Neural cell (in vitro differentiated cells): ENCODE measurements at regions not wholly inside any gene's neighbourhood (a gene's known extent, or its start where the extent isn't known, plus 50 kb on each side); places are given as distances from the start of the nearest gene placed in this dataset.

Experiments
- H2AFZ ChIP-seq: fragments of 200-600, 300-800 bp; sonication (generic), shearing (Covaris generic); 2 replicates; pipeline ENCODE4 v1.6.0; 2014; ENCODE audit warnings: low read depth, mild to moderate bottlenecking, antibody characterized with exemption, low read length, moderate library complexity
- H3F3A ChIP-seq: fragments of 200-600 bp; shearing (Covaris generic); 2 replicates; pipeline ENCODE4 v1.6.1; 2016; ENCODE audit warnings: mild to moderate bottlenecking, moderate library complexity, mixed read lengths, antibody characterized with exemption, low read length; ENCODE audit not compliant: insufficient read depth, poor library complexity, severe bottlenecking
- H3K27ac ChIP-seq: fragments of 200-600, 300-800 bp; sonication (generic), shearing (Covaris generic); 2 replicates; pipeline ENCODE4 v1.5.1; 2014; ENCODE audit warnings: mild to moderate bottlenecking, low read length, moderate library complexity
- H3K27me3 ChIP-seq: fragments of 300-800, 200-600 bp; sonication (generic), shearing (Covaris generic); 2 replicates; pipeline ENCODE4 v1.6.0; 2014; ENCODE audit warnings: mild to moderate bottlenecking, low read depth, low read length, moderate library complexity; ENCODE audit not compliant: insufficient read depth
- H3K36me3 ChIP-seq: fragments of 300-800, 200-600 bp; sonication (generic), shearing (Covaris generic); 2 replicates; pipeline ENCODE4 v1.5.1; 2014; ENCODE audit warnings: mild to moderate bottlenecking, antibody characterized with exemption, low read length, moderate library complexity; ENCODE audit not compliant: insufficient read depth
- H3K4me2 ChIP-seq: fragments of 300-800, 200-600 bp; sonication (generic), shearing (Covaris generic); 2 replicates; pipeline ENCODE4 v1.6.0; 2014; ENCODE audit warnings: mild to moderate bottlenecking, low read length
- H3K4me3 ChIP-seq: fragments of 300-800, 200-600 bp; sonication (generic), shearing (Covaris generic); 2 replicates; pipeline ENCODE4 v1.5.1; 2014; ENCODE audit warnings: mild to moderate bottlenecking, low read length, moderate library complexity
- H3K79me2 ChIP-seq: fragments of 200-600 bp; shearing (Covaris generic); replicated peaks from 2 replicates; pipeline ENCODE4 v1.6.0; 2014; ENCODE audit warnings: mild to moderate bottlenecking, low read length, moderate library complexity; ENCODE audit not compliant: insufficient read depth
- H3K9ac ChIP-seq: fragments of 300-800, 200-600 bp; sonication (generic), shearing (Covaris generic); 2 replicates; pipeline ENCODE4 v1.6.1; 2016; ENCODE audit warnings: mild to moderate bottlenecking, low read length, mixed read lengths
- H3K9me2 ChIP-seq: fragments of 200-600 bp; shearing (Covaris generic); 2 replicates; pipeline ENCODE4 v1.6.1; 2016; ENCODE audit warnings: mild to moderate bottlenecking, low read length, mixed read lengths; ENCODE audit not compliant: insufficient read depth
- H3K9me3 ChIP-seq: fragments of 200-600, 300-800 bp; sonication (generic), shearing (Covaris generic); 2 replicates; pipeline ENCODE4 v1.6.1; 2016; ENCODE audit warnings: mild to moderate bottlenecking, mixed run types, low read length, moderate library complexity, mixed read lengths
- H4K20me1 ChIP-seq: fragments of 200-600 bp; shearing (Covaris generic); 2 replicates; pipeline ENCODE4 v1.6.1; 2016; ENCODE audit warnings: mild to moderate bottlenecking, mixed run types; ENCODE audit not compliant: insufficient read depth
- CTCF ChIP-seq: fragments of 450-650 bp; IDR thresholded peaks from 2 replicates; pipeline ENCODE4 v1.5.1; 2014; ENCODE audit warnings: antibody characterized with exemption, mild to moderate bottlenecking, moderate library complexity; ENCODE audit not compliant: poor library complexity, severe bottlenecking
- EP300 ChIP-seq: fragments of 450-650 bp; conservative IDR thresholded peaks from 2 replicates; pipeline ENCODE4 v1.6.1; 2014; ENCODE audit warnings: antibody characterized with exemption, mild to moderate bottlenecking, moderate library complexity; ENCODE audit not compliant: poor library complexity, severe bottlenecking
- EZH2 ChIP-seq: fragments of 200-600, 300-800 bp; shearing (Covaris generic), sonication (generic); IDR thresholded peaks from 2 replicates; pipeline ENCODE4 v1.6.1; 2014; ENCODE audit warnings: antibody characterized with exemption, low read length, borderline replicate concordance, mild to moderate bottlenecking; ENCODE audit not compliant: insufficient read depth, poor library complexity, severe bottlenecking
- POLR2AphosphoS5 ChIP-seq: IDR thresholded peaks from 2 replicates; pipeline ENCODE4 v1.6.1; 2012
- REST ChIP-seq: IDR thresholded peaks from 2 replicates; pipeline ENCODE4 v1.6.1; 2012; ENCODE audit warnings: borderline replicate concordance
- SMC3 ChIP-seq: fragments of 450-650 bp; conservative IDR thresholded peaks from 2 replicates; pipeline ENCODE4 v1.6.1; 2014; ENCODE audit warnings: antibody characterized with exemption, mild to moderate bottlenecking, moderate library complexity; ENCODE audit not compliant: poor library complexity
- TAF1 ChIP-seq: IDR thresholded peaks from 2 replicates; pipeline ENCODE4 v1.6.1; 2012; ENCODE audit warnings: low read depth

GRCh38 chr4:104735174-104735573 is 240.5 kb upstream of the CXXC4 start:
- Histone ChIP-seq H3F3A (no peaks in the 10 kb centered on the region), H2AFZ (no peak overlapping the region)

GRCh38 chr4:104740161-104740560 is 245.5 kb upstream of the CXXC4 start:
- Histone ChIP-seq H3K4me2 (no peak overlapping the region), H3K4me3 (no peak overlapping the region), H4K20me1 (no peaks in the 10 kb centered on the region), H3F3A (no peaks in the 10 kb centered on the region), H2AFZ (no peak overlapping the region), H3K9me2 (no peaks in the 10 kb centered on the region), H3K79me2 (no peaks in the 10 kb centered on the region), H3K9me3 (no peaks in the 10 kb centered on the region), H3K9ac (no peak overlapping the region), H3K27ac (no peak overlapping the region), H3K36me3 (no peaks in the 10 kb centered on the region), H3K27me3 (no peaks in the 10 kb centered on the region)
- TF ChIP-seq REST (no peak), POLR2AphosphoS5 (no peak), EP300 (no peak), CTCF (no peak), SMC3 (no peak), TAF1 (no peak)

More at GRCh38 chr4:104735174-104735573, 240.5 kb upstream of the CXXC4 start:
- Histone ChIP-seq H3K4me2 (no peak overlapping the region), H3K9me2 (no peaks in the 10 kb centered on the region), H3K9me3 (no peaks in the 10 kb centered on the region), H3K79me2 (no peaks in the 10 kb centered on the region), H3K9ac (no peak overlapping the region), H4K20me1 (no peaks in the 10 kb centered on the region), H3K27ac (no peak overlapping the region), H3K36me3 (no peaks in the 10 kb centered on the region), H3K27me3 (no peaks in the 10 kb centered on the region), H3K4me3 (no peak overlapping the region)
- TF ChIP-seq EZH2 (no peak), CTCF (peak; percentile 38), REST (no peak), TAF1 (no peak)
